Activated CD4-positive, alpha-beta T cell treated with anti-CD3 and anti-CD28 coated beads, Interleukin-10, Interleukin-2, amounts not matched to agents 100 ng/mL and 50 ng/mL, durations not matched to agents 16 hours and 8 hours (primary cell): ENCODE measurements at regions not wholly inside any gene's neighbourhood (a gene's known extent, or its start where the extent isn't known, plus 50 kb on each side); places are given as distances from the start of the nearest gene placed in this dataset.

ENCODE experiments used
- DNase-seq: peaks from one replicate; pipeline ENCODE4 v3.0.0-alpha.2; 2020

- no peak for DNase-seq
These were observed 146.9 kb downstream of the TFEC start for GRCh38 chr7:115883629-115884028.

DNA sequence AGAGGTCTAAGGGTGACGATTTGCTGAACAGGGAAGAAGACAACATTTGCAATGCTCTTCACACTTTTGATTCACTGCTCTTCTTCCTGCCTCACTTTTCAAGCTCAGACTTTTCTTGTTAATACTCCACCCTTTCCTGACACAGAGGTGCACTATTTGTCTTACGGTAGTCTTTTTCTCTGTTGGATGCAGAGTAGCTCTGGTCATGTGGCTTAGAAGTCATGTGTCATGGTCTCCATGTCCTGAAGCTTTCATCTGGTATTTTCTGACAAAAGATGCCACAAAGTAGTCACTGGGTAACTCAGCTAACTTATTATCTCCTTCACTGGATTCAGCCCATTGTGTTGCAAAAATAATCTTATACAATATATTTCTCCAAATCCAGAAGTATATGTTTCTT is 149.1 kb downstream of the TFEC start:
- DNase-seq = no peak

DNA sequence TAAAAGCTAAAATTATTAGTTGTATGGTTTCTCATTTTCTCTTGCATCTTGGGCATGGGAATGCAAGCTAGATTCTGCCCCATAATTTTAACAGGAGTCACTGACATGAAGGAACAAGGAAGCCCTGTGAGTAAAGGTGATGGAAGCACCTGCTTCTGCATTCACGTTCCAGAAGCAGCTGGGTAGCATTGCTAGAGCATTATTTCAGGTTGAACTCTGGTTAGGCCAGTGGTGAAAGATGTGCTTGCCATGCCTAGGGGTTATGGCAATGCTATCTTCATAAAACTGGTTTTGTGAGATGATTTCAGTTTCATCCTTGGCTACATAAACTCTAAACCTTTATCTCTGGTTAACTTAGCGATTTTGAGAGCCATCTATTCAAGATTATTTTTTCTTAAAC is 151.4 kb downstream of the TFEC start:
- DNase-seq = no peak

- no peak for DNase-seq
These were observed 160.8 kb downstream of the TFEC start for GRCh38 chr7:115869801-115870200.

GRCh38 chr7:115869190-115869589 is 161.4 kb downstream of the TFEC start:
- no peak for DNase-seq

DNA sequence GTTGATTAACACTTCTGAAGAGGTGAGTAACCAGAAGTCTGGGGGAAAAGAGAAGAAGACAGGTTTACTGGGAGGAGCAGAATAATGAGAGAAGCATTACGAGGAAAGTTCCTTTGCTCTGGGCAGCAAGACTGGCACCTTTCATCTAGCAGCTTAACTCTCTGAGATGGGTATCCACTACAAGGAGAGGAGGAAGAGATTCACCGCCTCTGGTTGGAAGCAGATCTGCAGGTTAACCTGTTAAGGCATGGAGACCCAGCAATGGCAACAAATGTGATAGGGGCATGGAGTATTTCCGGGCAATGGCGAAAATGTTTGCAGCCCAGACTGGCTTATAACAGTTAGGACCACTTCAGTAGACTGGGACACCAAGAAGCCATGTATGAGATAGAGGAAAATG is 162.2 kb downstream of the TFEC start:
- no peak for DNase-seq

GRCh38 chr7:115864082-115864481 is 166.5 kb downstream of the TFEC start:
- no peak for DNase-seq

DNA sequence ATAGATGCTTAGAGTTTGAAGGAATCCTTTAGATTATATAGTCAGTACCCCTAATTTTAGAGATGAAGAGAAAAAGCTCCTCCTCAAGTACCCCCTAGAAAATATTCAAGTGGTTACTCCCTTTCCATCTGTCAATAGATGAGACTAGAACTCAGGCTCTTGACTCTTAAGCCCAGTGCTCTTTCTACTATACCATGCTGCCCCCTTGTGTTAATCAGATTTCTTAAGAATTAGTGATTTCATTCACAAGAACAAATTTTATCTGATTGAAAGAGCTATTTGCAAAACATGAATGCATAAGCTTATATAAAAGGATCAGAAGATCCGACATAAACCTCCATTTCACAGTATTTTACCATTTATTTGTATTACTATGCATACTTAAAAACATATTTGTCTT is 179.3 kb downstream of the TFEC start:
- peak; percentile 14 for DNase-seq

GRCh38 chr7:115850774-115851173 is 179.8 kb downstream of the TFEC start:
- no peak for DNase-seq

DNA sequence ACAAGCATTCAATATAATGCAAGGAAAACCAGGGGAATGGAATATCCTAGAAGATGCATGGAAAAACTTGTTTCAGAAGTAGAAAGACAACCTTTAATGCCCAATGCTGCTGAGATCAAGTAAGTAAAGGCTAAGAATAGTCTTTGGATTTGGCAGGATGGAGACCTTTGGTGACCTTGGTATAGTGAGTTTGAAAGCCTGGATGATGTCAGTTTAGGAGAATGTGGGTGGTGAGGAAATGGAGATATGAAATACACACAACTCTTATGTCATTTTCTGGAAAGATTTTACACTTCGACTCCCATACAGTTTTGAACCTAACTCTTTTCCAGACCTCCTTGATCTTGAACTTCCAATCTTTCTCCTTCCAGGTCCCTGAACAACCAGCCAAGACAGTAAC is 185.7 kb downstream of the TFEC start:
- DNase-seq = no peak

GRCh38 chr7:115840702-115841101 is 189.9 kb downstream of the TFEC start:
- no peak for DNase-seq

DNA sequence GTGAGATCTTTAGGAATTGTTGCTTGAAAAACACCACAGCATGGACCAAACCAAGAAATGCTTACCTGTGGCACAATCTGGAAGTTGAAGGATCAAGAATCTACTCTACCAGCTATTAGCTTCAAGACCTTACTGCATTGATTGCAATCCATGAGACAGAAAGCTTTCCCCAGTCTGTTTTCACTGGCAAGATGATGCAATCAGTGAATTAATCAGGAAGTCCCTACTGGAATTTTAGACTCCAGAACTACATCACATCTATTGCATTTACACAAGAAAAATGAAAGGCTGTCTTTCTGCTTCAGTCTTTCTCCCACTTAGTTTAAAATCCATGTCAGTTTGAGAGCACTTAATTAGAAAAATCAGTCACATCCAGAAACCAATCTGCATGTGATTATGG is 191.7 kb downstream of the TFEC start:
- DNase-seq = no peak

GRCh38 chr7:115831371-115831770 is 199.2 kb downstream of the TFEC start:
- no peak for DNase-seq

- DNase-seq = no peak
These were observed 203.1 kb downstream of the TFEC start for GRCh38 chr7:115827305-115828045.

DNA sequence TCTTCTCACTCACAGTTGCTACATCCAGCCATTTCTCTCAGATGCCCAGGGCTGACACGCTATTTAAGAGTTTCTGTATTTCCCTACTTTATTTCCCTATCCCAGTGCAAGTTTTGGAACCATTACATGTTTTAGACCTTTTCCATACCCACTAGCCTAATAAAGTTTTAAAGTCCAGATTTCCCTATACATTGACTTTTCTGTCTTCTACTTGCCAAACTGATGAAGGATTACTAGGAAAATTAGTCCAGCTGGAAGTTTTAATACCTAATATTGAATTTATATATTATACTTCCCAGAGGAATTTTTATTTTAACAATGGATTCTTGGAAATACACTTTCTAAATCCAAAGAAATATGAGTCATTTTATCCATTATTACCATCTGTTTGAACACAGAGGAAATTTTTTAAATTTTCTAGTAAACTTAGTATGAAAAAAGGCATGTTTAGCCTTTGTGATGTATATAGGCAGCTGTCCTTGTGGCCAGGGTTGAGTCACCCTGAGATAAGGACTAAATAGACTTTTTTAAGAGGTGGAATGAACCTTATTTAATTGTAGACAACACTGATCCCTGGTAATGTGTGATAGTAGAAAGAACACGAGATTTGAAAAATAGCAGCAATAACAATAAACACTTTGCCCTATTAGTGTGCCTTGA is 205.0 kb downstream of the TFEC start:
- DNase-seq = no peak

DNA sequence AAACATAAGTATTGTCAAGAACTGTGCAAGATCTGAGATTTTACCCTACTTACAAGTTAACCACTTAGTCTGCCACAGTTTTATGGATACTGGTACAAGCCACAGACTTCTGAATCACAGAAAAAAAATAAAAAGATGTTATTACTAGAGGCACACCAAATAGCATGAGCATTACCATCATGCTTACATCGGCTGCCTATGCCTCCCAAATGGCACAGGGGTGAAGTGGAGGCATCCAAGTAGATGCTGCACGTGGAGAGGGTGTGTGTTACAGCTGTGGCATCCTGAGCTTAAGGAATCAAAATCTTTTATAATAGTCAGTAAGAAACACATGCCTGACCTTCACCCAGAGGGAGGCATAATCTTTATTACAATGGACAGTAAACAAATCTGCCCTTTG is 207.8 kb downstream of the TFEC start:
- no peak for DNase-seq

- peak; percentile 6 for DNase-seq
These were observed 208.2 kb downstream of the TFEC start for GRCh38 chr7:115822380-115822779.

GRCh38 chr7:115816318-115816974 is 214.1 kb downstream of the TFEC start:
- DNase-seq = no peak

DNA sequence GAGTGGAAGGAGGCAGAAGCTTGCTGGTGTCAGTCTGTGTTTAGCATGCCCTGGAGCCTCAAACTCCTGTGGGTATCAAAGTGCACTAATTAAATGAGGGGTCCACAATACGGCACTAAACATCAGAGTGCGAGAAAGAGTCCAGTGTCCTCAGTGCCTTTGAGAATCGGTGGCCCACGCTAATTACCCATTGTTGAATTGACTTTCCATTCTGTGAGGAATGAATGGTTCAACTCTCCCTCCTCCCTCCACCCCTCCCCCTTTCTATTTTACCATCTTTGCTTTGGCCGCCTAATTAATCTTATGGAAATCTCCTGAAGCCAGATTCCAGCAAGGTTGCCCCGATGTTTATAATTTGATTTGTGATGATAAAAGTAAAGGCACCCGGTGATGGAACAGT is 217.8 kb downstream of the TFEC start:
- no peak for DNase-seq

DNA sequence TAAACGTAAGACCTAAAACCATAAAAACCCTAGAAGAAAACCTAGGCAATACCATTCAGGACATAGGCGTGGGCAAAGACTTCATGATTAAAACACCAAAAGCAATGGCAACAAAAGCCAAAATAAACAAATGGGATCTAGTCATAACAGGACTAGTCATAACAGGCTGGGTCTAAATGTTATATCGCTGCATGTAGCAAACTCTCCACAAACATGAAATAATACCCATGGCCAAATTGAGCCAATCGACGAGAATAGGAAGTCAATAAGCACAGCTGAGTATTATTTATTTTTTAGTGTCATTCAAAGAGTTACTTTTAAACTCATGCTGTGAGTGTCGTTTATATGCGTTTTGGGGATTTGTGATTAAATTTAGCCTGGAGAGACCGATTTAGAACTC is 225.1 kb downstream of the TFEC start:
- no peak for DNase-seq

GRCh38 chr7:115802415-115802814 is 228.1 kb downstream of the TFEC start:
- DNase-seq = no peak

DNA sequence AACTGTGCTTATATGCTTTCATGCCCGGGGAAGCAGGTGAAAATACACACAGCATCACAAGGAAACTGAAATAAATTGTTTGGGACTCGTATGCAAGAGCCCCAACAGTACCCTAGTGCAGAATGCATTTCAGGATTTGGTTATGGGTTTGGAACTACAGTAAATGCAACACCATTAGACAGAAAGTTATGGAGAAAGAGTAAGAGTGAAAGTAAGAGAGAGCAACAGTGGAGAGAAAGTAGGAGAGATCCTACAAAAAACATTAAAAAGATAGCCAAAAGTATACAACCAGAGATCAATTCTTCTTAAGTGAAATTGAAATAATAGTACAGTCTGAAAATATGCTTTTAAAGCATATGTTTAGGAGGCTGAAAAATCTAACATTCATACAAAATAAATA is 231.1 kb downstream of the TFEC start:
- no peak for DNase-seq

DNA sequence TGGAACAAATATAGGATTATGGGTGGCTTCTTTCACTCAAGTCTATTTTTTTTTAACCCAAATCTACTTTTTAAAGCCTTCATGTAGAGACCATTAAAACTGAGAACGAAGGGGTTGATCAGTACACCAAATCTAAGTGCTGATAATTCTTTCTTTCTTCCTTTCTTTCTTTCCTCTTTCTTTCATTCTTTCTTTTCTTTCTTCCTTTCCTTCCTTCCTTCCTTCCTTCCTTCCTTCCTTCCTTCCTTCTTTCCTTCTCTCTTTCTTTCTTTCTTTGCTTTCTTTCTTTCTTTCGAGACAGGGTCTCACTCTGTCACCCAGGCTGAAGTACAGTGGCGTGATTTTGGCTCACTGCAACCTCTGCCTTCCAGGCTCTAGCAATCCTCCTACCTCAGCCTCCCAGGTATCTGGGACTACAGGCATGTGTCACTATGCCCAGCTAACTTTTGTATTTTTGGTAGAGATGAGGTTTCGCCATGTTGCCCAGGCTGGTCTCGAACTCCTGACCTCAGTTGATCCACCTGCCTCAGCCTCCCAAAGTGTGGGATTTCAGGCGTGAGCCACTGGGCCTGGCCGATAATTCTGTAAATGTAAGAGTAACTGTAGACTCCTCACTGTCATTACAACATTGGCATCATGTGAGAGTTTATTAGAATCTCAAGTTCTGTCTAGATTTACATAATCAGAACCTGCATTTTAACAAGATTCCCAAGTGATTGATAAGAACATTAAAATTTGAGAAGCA is 236.4 kb downstream of the TFEC start:
- no peak for DNase-seq

- no peak for DNase-seq
These were observed 240.7 kb downstream of the TFEC start for GRCh38 chr7:115789901-115790300.
